Peyer's patch (tissue), 4 donors: ENCODE measurements at regions not wholly inside any gene's neighbourhood (a gene's known extent, or its start where the extent isn't known, plus 50 kb on each side); places are given as distances from the start of the nearest gene placed in this dataset.

Experiments used
- CTCF ChIP-seq, 6 experiments: fragments of 450-650 bp in 4 of 6; fragments of 200-600 bp in 2 of 6; sonication (generic) in 1 of 6; IDR thresholded peaks; one replicate each; pipeline ENCODE4 v1.5.1; 2017 to 2019; ENCODE audit warnings: antibody characterized with exemption in 6 of 6, mild to moderate bottlenecking in 3 of 6, moderate library complexity in 1 of 6
- POLR2A ChIP-seq, 2 donors: fragments of 450-650 bp; IDR thresholded peaks; one replicate each; pipeline ENCODE4 v1.5.1; 2017; ENCODE audit warnings: antibody characterized with exemption in 2 of 2, mild to moderate bottlenecking in 2 of 2, moderate library complexity in 2 of 2

DNA sequence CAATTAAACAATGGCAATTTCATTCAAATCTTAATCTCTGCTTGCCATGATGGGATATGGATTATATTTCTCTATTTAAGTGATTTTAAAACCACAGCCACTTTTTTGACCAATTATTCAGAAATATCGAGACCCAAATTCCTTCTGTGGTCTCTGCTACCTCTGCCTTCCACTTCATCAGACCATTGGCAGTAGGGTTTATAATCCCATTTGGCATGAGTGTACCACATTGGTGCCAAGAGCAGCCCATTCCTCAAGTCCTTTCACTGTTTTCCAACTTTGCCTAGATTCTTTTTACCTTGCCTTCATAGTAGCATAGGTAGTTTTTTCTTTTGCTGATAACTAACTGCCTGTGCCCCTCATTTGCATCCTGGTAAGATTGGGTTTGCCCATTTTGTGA lies 319.9 kb downstream of the ARL4A start:
- no peak for TF ChIP-seq CTCF (IDR thresholded peaks at IDR 0.05)
- TF ChIP-seq POLR2A (IDR thresholded peaks at IDR 0.05) = no peak
